ENCODE measurements at regions not wholly inside any gene's neighbourhood (a gene's known extent, or its start where the extent isn't known, plus 50 kb on each side); places are given as distances from the start of the nearest gene placed in this dataset.
A peak's percentile ranks its signal among the peaks of the same experiment; 100 is the strongest.

- TF ChIP-seq GATAD2B (conservative IDR thresholded peaks at IDR 0.05; ENCODE audit: low read depth) (no peak), E4F1 (IDR thresholded peaks at IDR 0.05; ENCODE audit: borderline replicate concordance, partially characterized antibody) (no peak), GABPA (IDR thresholded peaks at IDR 0.05; ENCODE audit: low read depth) (no peak), ZBED1 (IDR thresholded peaks at IDR 0.05; ENCODE audit: borderline replicate concordance) (no peak), IRF3 (IDR thresholded peaks at IDR 0.05) (no peak)
Observed at GRCh38 chr1:199512037-199512710, 515.3 kb upstream of the NR5A2 start (continued).

GRCh38 chr1:199515261-199515660 is 512.2 kb upstream of the NR5A2 start:
- in situ Hi-C loops (cut with MboI) (no loop called here), intact Hi-C loops (cut with micrococcal nuclease; ENCODE audit: unreplicated experiment) (no loop called here)
- Histone ChIP-seq H3K36me3 (ENCODE audit: control insufficient read depth in 2 of 2, insufficient read depth in 2 of 2, low read length in 1 of 2) (no peaks in the 10 kb centered on the region), H3K27ac (ENCODE audit: control insufficient read depth, insufficient read depth) (no peak overlapping the region), H3K27me3 (replicated peaks in 1 of 2; ENCODE audit: control insufficient read depth in 2 of 2, insufficient read depth in 2 of 2, low read length in 1 of 2) (no peaks in the 10 kb centered on the region), H3K4me2 (ENCODE audit: control insufficient read depth, insufficient read depth) (no peak overlapping the region), H3K4me3 (no peak overlapping the region), H3K79me2 (ENCODE audit: control insufficient read depth, insufficient read depth, low read length) (no peaks in the 10 kb centered on the region), H4K20me1 (ENCODE audit: control insufficient read depth, insufficient read depth) (no peaks in the 10 kb centered on the region), H3K9me3 (replicated peaks; ENCODE audit: control insufficient read depth, insufficient read depth, low read length) (no peaks in the 10 kb centered on the region), H3K4me1 (ENCODE audit: control insufficient read depth, insufficient read depth, low read length) (no peaks in the 10 kb centered on the region), H3K9ac (ENCODE audit: control insufficient read depth, insufficient read depth, low read length) (no peak overlapping the region), H2AFZ (ENCODE audit: control insufficient read depth, low read depth, low read length) (no peak overlapping the region)
- ChIA-PET POLR2A (no interaction called here), RAD21 (ENCODE audit: unreplicated experiment) (no interaction called here), SMC1A (ENCODE audit: uncharacterized antibody, unreplicated experiment) (no interaction called here), CTCF (no interaction called here)
- peak; percentile 61 for FAIRE-seq
- DNase-seq (ENCODE audit: low read depth, low spot score): no peak
- BruUV-seq (replicated peaks): no TSS peak
- WGBS (ENCODE audit: insufficient coverage, insufficient replicate concordance, low lambda C conversion rate, missing lambda C conversion rate): 30% methylated on average over 4 of the region's 4 CpGs
- ATAC-seq: no peak
- no peak for TF ChIP-seq BHLHE40 (IDR thresholded peaks at IDR 0.05; ENCODE audit: borderline replicate concordance in 1 of 2, low read depth in 2 of 2, low read length in 1 of 2)
- TF ChIP-seq CHD4 (IDR thresholded peaks at IDR 0.05): no peak
- TF ChIP-seq SREBF2 (IDR thresholded peaks at IDR 0.05; ENCODE audit: low read length): no peak
- no peak for TF ChIP-seq LARP7 (IDR thresholded peaks at IDR 0.05)
- no peak for TF ChIP-seq CHD1 (IDR thresholded peaks at IDR 0.05; ENCODE audit: low read depth, low read length)
- no peak for TF ChIP-seq CHD2 (IDR thresholded peaks at IDR 0.05; ENCODE audit: borderline replicate concordance, low read depth, low read length)
- no peak for TF ChIP-seq BCL3 (IDR thresholded peaks at IDR 0.05; ENCODE audit: borderline replicate concordance, insufficient read depth, low read depth, low read length, poor library complexity, severe bottlenecking)
- TF ChIP-seq ZBTB40 (IDR thresholded peaks at IDR 0.05; ENCODE audit: borderline replicate concordance): no peak
- TF ChIP-seq NR2C1 (IDR thresholded peaks at IDR 0.05): no peak
- no peak for TF ChIP-seq RUNX3 (IDR thresholded peaks at IDR 0.05; ENCODE audit: low read length)
